Right renal pelvis (tissue), 4 donors: ENCODE measurements at regions not wholly inside any gene's neighbourhood (a gene's known extent, or its start where the extent isn't known, plus 50 kb on each side); places are given as distances from the start of the nearest gene placed in this dataset.
"Not testable (repeated sequence)": the region's sequence is repeated elsewhere in the genome, so short reads cannot be mapped to it uniquely, and the experiment has no call there.

ENCODE experiments used
- DNase-seq, 4 donors: peaks; one replicate each; pipeline ENCODE4 v3.0.0-alpha.2; 2013; ENCODE audit warnings: low read depth in 4 of 4, low spot score in 3 of 4, missing footprints in 1 of 4

GRCh38 chr4:127249767-127250108 lies 383.0 kb upstream of the INTU start:
- no peak for DNase-seq

GRCh38 chr4:127250577-127250976 lies 382.2 kb upstream of the INTU start:
- no peak for DNase-seq

- DNase-seq, result no peak
Observed at GRCh38 chr4:127251423-127251822, 381.3 kb upstream of the INTU start.

GRCh38 chr4:127256500-127256899 lies 376.3 kb upstream of the INTU start:
- DNase-seq, result no peak

GRCh38 chr4:127261476-127261875 lies 371.3 kb upstream of the INTU start:
- DNase-seq, result no peak

GRCh38 chr4:127268367-127268766 lies 364.4 kb upstream of the INTU start:
- no peak for DNase-seq

- DNase-seq, result not testable (repeated sequence)
Observed at GRCh38 chr4:127277023-127277422, 355.7 kb upstream of the INTU start.

GRCh38 chr4:127284236-127284635 lies 348.5 kb upstream of the INTU start:
- no peak for DNase-seq

- no peak for DNase-seq
Observed at GRCh38 chr4:127291316-127291715, 341.4 kb upstream of the INTU start.

- no peak for DNase-seq
Observed at GRCh38 chr4:127293496-127293895, 339.3 kb upstream of the INTU start.

GRCh38 chr4:127304356-127304755 lies 328.4 kb upstream of the INTU start:
- DNase-seq, result no peak

GRCh38 chr4:127307996-127308395 lies 324.8 kb upstream of the INTU start:
- DNase-seq, result no peak

- DNase-seq, result no peak
Observed at GRCh38 chr4:127309369-127310102, 323.2 kb upstream of the INTU start.

GRCh38 chr4:127311371-127311770 lies 321.4 kb upstream of the INTU start:
- DNase-seq, result no peak

GRCh38 chr4:127311924-127312323 lies 320.8 kb upstream of the INTU start:
- no peak for DNase-seq

GRCh38 chr4:127313767-127314166 lies 319.0 kb upstream of the INTU start:
- no peak for DNase-seq

GRCh38 chr4:127327491-127327890 lies 305.3 kb upstream of the INTU start:
- no peak for DNase-seq

GRCh38 chr4:127335073-127335620 lies 297.6 kb upstream of the INTU start:
- DNase-seq, result no peak

- no peak for DNase-seq
Observed at GRCh38 chr4:127335732-127336131, 297.0 kb upstream of the INTU start.

- not testable (repeated sequence) for DNase-seq
Observed at GRCh38 chr4:127343123-127343522, 289.6 kb upstream of the INTU start.

- DNase-seq, result no peak
Observed at GRCh38 chr4:127344071-127344470, 288.7 kb upstream of the INTU start.

GRCh38 chr4:127347936-127348335 lies 284.8 kb upstream of the INTU start:
- DNase-seq, result no peak
